ENCODE measurements at regions not wholly inside any gene's neighbourhood (a gene's known extent, or its start where the extent isn't known, plus 50 kb on each side); places are given as distances from the start of the nearest gene placed in this dataset.

GRCh38 chr4:159041054-159042034 lies 61.5 kb upstream of the RAPGEF2 start:
- no peak for DNase-seq (ENCODE audit: low spot score)

- no peak for DNase-seq (ENCODE audit: low spot score)
Observed at GRCh38 chr4:159042097-159042605, 60.7 kb upstream of the RAPGEF2 start.

- no peak for DNase-seq (ENCODE audit: low spot score)
Observed at GRCh38 chr4:159042868-159043267, 60.0 kb upstream of the RAPGEF2 start.

GRCh38 chr4:159043861-159044260 lies 59.0 kb upstream of the RAPGEF2 start:
- DNase-seq (ENCODE audit: low spot score): no peak

- no peak for DNase-seq (ENCODE audit: low spot score)
Observed at GRCh38 chr4:159045321-159045720, 57.6 kb upstream of the RAPGEF2 start.

GRCh38 chr4:159046683-159047082 lies 56.2 kb upstream of the RAPGEF2 start:
- DNase-seq (ENCODE audit: low spot score): no peak

GRCh38 chr4:159047478-159048165 lies 55.3 kb upstream of the RAPGEF2 start:
- DNase-seq (ENCODE audit: low spot score): no peak

- DNase-seq (ENCODE audit: low spot score): peak; percentile 29
Observed at GRCh38 chr4:159048166-159048886, 54.6 kb upstream of the RAPGEF2 start.

- no peak for DNase-seq (ENCODE audit: low spot score)
Observed at GRCh38 chr4:159049780-159050375, 53.0 kb upstream of the RAPGEF2 start.

GRCh38 chr4:159051245-159052071 lies 51.4 kb upstream of the RAPGEF2 start:
- no peak for DNase-seq (ENCODE audit: low spot score)

GRCh38 chr4:159052315-159052714 lies 50.6 kb upstream of the RAPGEF2 start:
- DNase-seq (ENCODE audit: low spot score): no peak

All from kidney capillary endothelial cell (primary cell).